Activated CD8-positive, alpha-beta T cell treated with anti-CD3 and anti-CD28 coated beads for 36 hours (primary cell): ENCODE measurements at regions not wholly inside any gene's neighbourhood (a gene's known extent, or its start where the extent isn't known, plus 50 kb on each side); places are given as distances from the start of the nearest gene placed in this dataset.

Experiments
- ATAC-seq: fragments of 200-7000 bp; cut with Tn5 transposase; one replicate; pipeline ENCODE4 v1.10.0; 2021; ENCODE audit warnings: mild to moderate bottlenecking, moderate library complexity
- CTCF ChIA-PET: fragments of 350-600 bp; sonication (Branson Sonifier 250); formaldehyde crosslinking; loops from one replicate; lab custom pipeline; 2021; ENCODE audit warnings: antibody characterized with exemption; lab: Charles Lee
- POLR2A ChIA-PET: fragments of 350-600 bp; sonication (Branson Sonifier 250); formaldehyde crosslinking; loops from one replicate; lab custom pipeline; 2021; ENCODE audit warnings: antibody characterized with exemption; lab: Charles Lee
- DNase-seq: peaks from one replicate; pipeline ENCODE4 v3.0.0-alpha.2; 2020
- H3K27ac Mint-ChIP-seq: one replicate; pipeline ENCODE4 v1.8.0; 2021; ENCODE audit warnings: mild to moderate bottlenecking, mixed read lengths
- H3K27me3 Mint-ChIP-seq: one replicate; pipeline ENCODE4 v1.8.0; 2021; ENCODE audit warnings: mixed read lengths
- H3K36me3 Mint-ChIP-seq: one replicate; pipeline ENCODE4 v1.8.0; 2021; ENCODE audit warnings: low read depth, mixed read lengths
- H3K4me1 Mint-ChIP-seq: one replicate; pipeline ENCODE4 v1.8.0; 2021; ENCODE audit warnings: low read depth, mixed read lengths
- H3K4me3 Mint-ChIP-seq: one replicate; pipeline ENCODE4 v1.8.0; 2021; ENCODE audit warnings: mild to moderate bottlenecking, moderate library complexity, mixed read lengths
- H3K9me3 Mint-ChIP-seq: one replicate; pipeline ENCODE4 v1.8.0; 2021; ENCODE audit warnings: mixed read lengths
- CTCF ChIP-seq: fragments of 200-600 bp; IDR thresholded peaks from one replicate; pipeline ENCODE4 v1.8.0; 2022; ENCODE audit warnings: antibody characterized with exemption, mild to moderate bottlenecking
- intact Hi-C: fragments of 100-400 bp; cut with micrococcal nuclease; formaldehyde crosslinking; loops from one replicate; pipeline ENCODE4 v1.10.0; 2022

- CTCF ChIA-PET: no interaction called here
- POLR2A ChIA-PET: no interaction called here
- no peak for ATAC-seq
- H3K4me1 Mint-ChIP-seq: no peaks in the 10 kb centered on the region
- no peaks in the 10 kb centered on the region for H3K36me3 Mint-ChIP-seq
- intact Hi-C loops: no loop called here
- peaks cover 6% of the 10 kb centered on the region for H3K9me3 Mint-ChIP-seq
- no peak for DNase-seq
- H3K27me3 Mint-ChIP-seq: no peaks in the 10 kb centered on the region
- H3K27ac Mint-ChIP-seq: no peak overlapping the region
- no peak for TF ChIP-seq CTCF
- no peak overlapping the region for H3K4me3 Mint-ChIP-seq
Observed at GRCh38 chr7:145212050-145212449, 376.2 kb upstream of the TPK1 start.

- CTCF ChIA-PET: no interaction called here
- Mint-ChIP-seq H3K4me3 (no peak overlapping the region), H3K36me3 (no peaks in the 10 kb centered on the region), H3K27ac (no peak overlapping the region), H3K27me3 (no peaks in the 10 kb centered on the region), H3K9me3 (peaks cover 6% of the 10 kb centered on the region), H3K4me1 (no peaks in the 10 kb centered on the region)
- DNase-seq (no peak), ATAC-seq (no peak)
- intact Hi-C loops: no loop called here
- POLR2A ChIA-PET: no interaction called here
- no peak for TF ChIP-seq CTCF
Observed at GRCh38 chr7:145211211-145211610, 375.4 kb upstream of the TPK1 start.

- ChIA-PET POLR2A (no interaction called here), CTCF (no interaction called here)
- intact Hi-C loops: no loop called here
- H3K9me3 Mint-ChIP-seq: peaks cover 2% of the 10 kb centered on the region
- H3K4me1 Mint-ChIP-seq: no peaks in the 10 kb centered on the region
- no peaks in the 10 kb centered on the region for H3K36me3 Mint-ChIP-seq
- ATAC-seq: no peak
- H3K27ac Mint-ChIP-seq: no peak overlapping the region
- DNase-seq: no peak
- no peak overlapping the region for H3K4me3 Mint-ChIP-seq
- no peak for TF ChIP-seq CTCF
- no peaks in the 10 kb centered on the region for H3K27me3 Mint-ChIP-seq
Observed at GRCh38 chr7:145193951-145194350, 358.1 kb upstream of the TPK1 start.

- CTCF ChIA-PET: no interaction called here
- Mint-ChIP-seq H3K4me1 (no peaks in the 10 kb centered on the region), H3K27ac (no peak overlapping the region), H3K36me3 (no peaks in the 10 kb centered on the region), H3K9me3 (no peaks in the 10 kb centered on the region), H3K4me3 (no peak overlapping the region), H3K27me3 (no peaks in the 10 kb centered on the region)
- POLR2A ChIA-PET: no interaction called here
- intact Hi-C loops: no loop called here
- DNase-seq: no peak
- no peak for ATAC-seq
- no peak for TF ChIP-seq CTCF
Observed at GRCh38 chr7:145184956-145185355, 349.1 kb upstream of the TPK1 start.

- H3K4me3 Mint-ChIP-seq: no peak overlapping the region
Observed at GRCh38 chr7:145183069-145183468, 347.2 kb upstream of the TPK1 start.

More at GRCh38 chr7:145183069-145183468, 347.2 kb upstream of the TPK1 start:
- ATAC-seq: no peak
- H3K27me3 Mint-ChIP-seq: no peaks in the 10 kb centered on the region
- no peaks in the 10 kb centered on the region for H3K4me1 Mint-ChIP-seq
- ChIA-PET POLR2A (no interaction called here), CTCF (no interaction called here)
- no peak for TF ChIP-seq CTCF
- no peak overlapping the region for H3K27ac Mint-ChIP-seq
- DNase-seq: no peak
- H3K36me3 Mint-ChIP-seq: no peaks in the 10 kb centered on the region
- H3K9me3 Mint-ChIP-seq: no peaks in the 10 kb centered on the region
- intact Hi-C loops: no loop called here
